Mesendoderm (in vitro differentiated cells): ENCODE measurements at regions not wholly inside any gene's neighbourhood (a gene's known extent, or its start where the extent isn't known, plus 50 kb on each side); places are given as distances from the start of the nearest gene placed in this dataset.
"Not testable (repeated sequence)": the region's sequence is repeated elsewhere in the genome, so short reads cannot be mapped to it uniquely, and the experiment has no call there.

Source experiments
- DNase-seq: peaks from one replicate; pipeline ENCODE4 v3.0.0; 2013
- H2AK5ac ChIP-seq: 2 replicates; pipeline ENCODE4 v1.6.1; 2013; ENCODE audit warnings: low read length, inconsistent platforms
- H2BK120ac ChIP-seq: 2 replicates; pipeline ENCODE4 v1.6.1; 2013; ENCODE audit warnings: low read depth, mild to moderate bottlenecking, low read length, moderate library complexity, mixed read lengths
- H2BK15ac ChIP-seq: replicated peaks from 2 replicates; pipeline ENCODE4 v1.6.1; 2013; ENCODE audit warnings: low read depth, mild to moderate bottlenecking, moderate library complexity
- H2BK5ac ChIP-seq: 2 replicates; pipeline ENCODE4 v1.6.1; 2013; ENCODE audit warnings: low read length, inconsistent platforms
- H3K18ac ChIP-seq: 2 replicates; pipeline ENCODE4 v1.6.1; 2013; ENCODE audit warnings: mild to moderate bottlenecking, low read length, mixed read lengths
- H3K23ac ChIP-seq: one replicate; pipeline ENCODE4 v1.6.1; 2013; ENCODE audit warnings: low read length
- H3K27ac ChIP-seq: 2 replicates; pipeline ENCODE4 v1.5.1; 2013; ENCODE audit warnings: low read depth, mild to moderate bottlenecking, inconsistent platforms, low read length, moderate library complexity
- H3K27me3 ChIP-seq: 2 replicates; pipeline ENCODE4 v1.6.1; 2013; ENCODE audit warnings: low read length, control low read depth, mild to moderate bottlenecking, inconsistent platforms; ENCODE audit not compliant: insufficient read depth, poor library complexity
- H3K36me3 ChIP-seq: 2 replicates; pipeline ENCODE4 v1.6.1; 2013; ENCODE audit warnings: low read length, inconsistent platforms; ENCODE audit not compliant: control insufficient read depth, insufficient read depth
- H3K4ac ChIP-seq: one replicate; pipeline ENCODE4 v1.6.1; 2013; ENCODE audit warnings: low read depth, mild to moderate bottlenecking, low read length, moderate library complexity
- H3K4me1 ChIP-seq: 2 replicates; pipeline ENCODE4 v1.6.1; 2013; ENCODE audit warnings: low read depth, low read length, inconsistent platforms; ENCODE audit not compliant: control insufficient read depth
- H3K4me2 ChIP-seq: 2 replicates; pipeline ENCODE4 v1.6.1; 2013; ENCODE audit warnings: low read length
- H3K4me3 ChIP-seq: 2 replicates; pipeline ENCODE4 v1.5.1; 2013; ENCODE audit warnings: mild to moderate bottlenecking, low read length
- H3K56ac ChIP-seq: one replicate; pipeline ENCODE4 v1.6.1; 2013; ENCODE audit warnings: low read length
- H3K79me1 ChIP-seq: 2 replicates; pipeline ENCODE4 v1.6.1; 2013; ENCODE audit warnings: low read length, inconsistent platforms
- H3K79me2 ChIP-seq: 2 replicates; pipeline ENCODE4 v1.6.1; 2013; ENCODE audit warnings: mild to moderate bottlenecking, low read length; ENCODE audit not compliant: control insufficient read depth, insufficient read depth
- H3K9ac ChIP-seq: 2 replicates; pipeline ENCODE4 v1.6.1; 2013; ENCODE audit warnings: low read length, inconsistent platforms
- H4K5ac ChIP-seq: one replicate; pipeline ENCODE4 v1.6.1; 2013; ENCODE audit warnings: low read length
- H4K8ac ChIP-seq: one replicate; pipeline ENCODE4 v1.6.1; 2013; ENCODE audit warnings: low read depth, mild to moderate bottlenecking, control low read depth, low read length, moderate library complexity
- WGBS: extraction: QIAGEN DNeasy Blood & Tissue Kit; methylation state at CpG from one replicate; pipeline ENCODE4 v1.1.7; 2013; ENCODE audit warnings: low lambda C conversion rate, missing lambda C conversion rate; ENCODE audit not compliant: insufficient coverage; ENCODE audit errors: extremely low coverage; 5-methylcytosine and 5-hydroxymethylcytosine counted together

DNA sequence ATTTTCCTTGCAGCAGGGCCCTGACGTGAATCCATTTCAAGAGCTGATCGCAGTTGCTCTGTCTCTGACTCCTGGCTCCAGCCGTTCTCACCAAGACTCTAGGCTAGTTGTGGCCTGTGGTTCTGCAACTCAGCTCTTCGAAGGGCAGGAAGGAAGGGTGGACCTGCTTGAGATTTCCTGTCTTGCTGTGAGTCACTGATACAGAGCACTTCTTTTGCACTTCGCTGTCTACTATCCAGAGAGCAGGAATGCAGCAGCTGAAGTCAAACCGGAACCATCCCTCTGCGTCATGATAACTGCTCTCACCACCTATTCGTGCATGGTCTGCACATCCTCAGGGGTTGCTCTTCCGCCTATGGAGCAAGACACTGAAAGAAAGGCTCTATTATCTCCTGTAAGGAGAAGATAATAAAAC, 59.7 kb downstream of the RAP2B start:
- Histone ChIP-seq H2AK5ac (peak overlapping the region; percentile 4), H3K23ac (no peak overlapping the region), H3K79me2 (no peaks in the 10 kb centered on the region), H3K4me2 (no peak overlapping the region), H2BK5ac (no peak overlapping the region), H3K36me3 (no peaks in the 10 kb centered on the region), H4K8ac (no peak overlapping the region), H3K4ac (no peak overlapping the region), H4K5ac (no peak overlapping the region), H3K79me1 (no peaks in the 10 kb centered on the region), H3K27me3 (no peaks in the 10 kb centered on the region), H3K4me1 (peaks cover 2% of the 10 kb centered on the region), H3K56ac (peak overlapping the region; percentile 67), H2BK120ac (no peak overlapping the region), H3K27ac (no peak overlapping the region), H3K18ac (no peak overlapping the region), H2BK15ac (no peak overlapping the region), H3K4me3 (no peak overlapping the region), H3K9ac (no peak overlapping the region)
- WGBS, result no CpG with 5 or more reads among the region's 9 CpGs
- peak; percentile 78 for DNase-seq

- not testable (repeated sequence) for H3K4me2 ChIP-seq
Observed at GRCh38 chr3:153226877-153227276, 64.9 kb downstream of the RAP2B start.

DNA sequence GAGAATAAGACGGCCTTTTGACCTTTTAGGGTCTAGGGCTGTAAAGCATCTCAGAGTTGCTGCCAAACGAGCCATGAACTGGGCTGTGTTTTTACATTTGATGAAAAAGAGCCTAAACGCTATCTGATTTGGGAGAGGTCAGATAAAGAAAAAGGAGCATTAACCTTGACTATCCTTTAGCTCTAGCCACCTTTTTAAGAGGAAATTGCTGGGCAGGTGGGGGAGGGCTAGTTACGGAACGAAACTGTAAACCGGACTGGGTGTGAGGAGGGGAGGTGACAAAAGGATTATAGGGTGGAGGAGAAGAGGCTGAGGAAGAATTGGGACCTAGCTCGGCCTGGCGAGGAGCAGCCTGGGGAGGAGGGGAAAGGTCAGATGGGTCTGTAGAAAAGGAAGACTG, 68.4 kb downstream of the RAP2B start:
- H3K27ac ChIP-seq, H2BK5ac ChIP-seq, H2BK15ac ChIP-seq, H3K56ac ChIP-seq, H3K4me1 ChIP-seq, H3K23ac ChIP-seq, H2BK120ac ChIP-seq, H2AK5ac ChIP-seq, H3K4ac ChIP-seq, H3K9ac ChIP-seq, H3K36me3 ChIP-seq, H4K8ac ChIP-seq, H3K79me1 ChIP-seq, H3K4me3 ChIP-seq, H3K79me2 ChIP-seq, H3K4me2 ChIP-seq, H3K18ac ChIP-seq, H3K27me3 ChIP-seq, H4K5ac ChIP-seq: not testable (repeated sequence)
- peak; percentile 46 for DNase-seq
- no CpG with 5 or more reads among the region's 8 CpGs for WGBS

More at GRCh38 chr3:153226877-153227276, 64.9 kb downstream of the RAP2B start:
- not testable (repeated sequence) for H3K36me3 ChIP-seq, H3K79me2 ChIP-seq, H4K8ac ChIP-seq, H4K5ac ChIP-seq, H3K27ac ChIP-seq, H3K79me1 ChIP-seq, H3K27me3 ChIP-seq, H3K4me1 ChIP-seq, DNase-seq, H2BK5ac ChIP-seq, H3K9ac ChIP-seq, H2BK15ac ChIP-seq, H2AK5ac ChIP-seq, H3K56ac ChIP-seq, H3K23ac ChIP-seq, H3K4me3 ChIP-seq
- WGBS, result no CpG with 5 or more reads among the region's 5 CpGs
- Histone ChIP-seq H2BK120ac (peak overlapping the region; percentile 29), H3K18ac (peak overlapping the region; percentile 28), H3K4ac (peak overlapping the region; percentile 55)

- DNase-seq, H4K8ac ChIP-seq, H2AK5ac ChIP-seq, H3K9ac ChIP-seq, H3K4me2 ChIP-seq, H3K4me1 ChIP-seq, H3K27ac ChIP-seq, H3K79me1 ChIP-seq, H3K79me2 ChIP-seq, H3K27me3 ChIP-seq, H3K4me3 ChIP-seq, H2BK5ac ChIP-seq, H3K56ac ChIP-seq, H3K36me3 ChIP-seq, H2BK15ac ChIP-seq, H3K23ac ChIP-seq, H4K5ac ChIP-seq: not testable (repeated sequence)
- peak overlapping the region; percentile 17 for H2BK120ac ChIP-seq
- peak overlapping the region; percentile 24 for H3K4ac ChIP-seq
- H3K18ac ChIP-seq, result peak overlapping the region; percentile 62
- no CpG with 5 or more reads among the region's 3 CpGs for WGBS
Observed at GRCh38 chr3:153231245-153231644, 69.2 kb downstream of the RAP2B start.

GRCh38 chr3:153232050-153232752, 70.2 kb downstream of the RAP2B start:
- peak; percentile 86 for DNase-seq
- H3K36me3 ChIP-seq, H3K9ac ChIP-seq, H3K79me2 ChIP-seq, H3K4me1 ChIP-seq, H2BK5ac ChIP-seq, H3K79me1 ChIP-seq, H3K4me2 ChIP-seq, H3K18ac ChIP-seq, H3K4me3 ChIP-seq, H3K56ac ChIP-seq, H3K23ac ChIP-seq, H3K4ac ChIP-seq, H4K5ac ChIP-seq, H2AK5ac ChIP-seq, H3K27ac ChIP-seq, H3K27me3 ChIP-seq, H2BK15ac ChIP-seq, H2BK120ac ChIP-seq, H4K8ac ChIP-seq: not testable (repeated sequence)
- WGBS, result no CpG with 5 or more reads among the region's 11 CpGs

GRCh38 chr3:153232851-153233271, 70.8 kb downstream of the RAP2B start:
- Histone ChIP-seq H3K79me2 (no peaks in the 10 kb centered on the region), H3K4ac (no peak overlapping the region), H3K4me3 (no peak overlapping the region), H3K18ac (no peak overlapping the region), H3K56ac (no peak overlapping the region), H3K79me1 (no peaks in the 10 kb centered on the region), H3K23ac (no peak overlapping the region), H3K36me3 (no peaks in the 10 kb centered on the region), H2BK120ac (no peak overlapping the region), H3K4me2 (no peak overlapping the region), H3K9ac (no peak overlapping the region), H2BK5ac (no peak overlapping the region), H3K27ac (no peak overlapping the region), H2AK5ac (no peak overlapping the region), H3K4me1 (no peaks in the 10 kb centered on the region), H4K8ac (no peak overlapping the region), H3K27me3 (no peaks in the 10 kb centered on the region), H4K5ac (no peak overlapping the region), H2BK15ac (no peak overlapping the region)
- DNase-seq, result no peak
- no CpG with 5 or more reads among the region's 3 CpGs for WGBS
